ENCODE measurements at regions not wholly inside any gene's neighbourhood (a gene's known extent, or its start where the extent isn't known, plus 50 kb on each side); places are given as distances from the start of the nearest gene placed in this dataset.

GRCh38 chr4:96301715-96302114 lies 461.8 kb downstream of the PDHA2 start:
- ChIA-PET CTCF (no interaction called here), POLR2A (no interaction called here), RAD21 (ENCODE audit: unreplicated experiment) (no interaction called here), SMC1A (ENCODE audit: uncharacterized antibody, unreplicated experiment) (no interaction called here)
- Histone ChIP-seq H3K9ac (ENCODE audit: control insufficient read depth, insufficient read depth, low read length) (no peak overlapping the region), H3K79me2 (ENCODE audit: control insufficient read depth, insufficient read depth, low read length) (no peaks in the 10 kb centered on the region), H3K27me3 (replicated peaks in 1 of 2; ENCODE audit: control insufficient read depth in 2 of 2, insufficient read depth in 2 of 2, low read length in 1 of 2) (no peaks in the 10 kb centered on the region), H3K4me3 (no peak overlapping the region), H3K4me2 (ENCODE audit: control insufficient read depth, insufficient read depth) (no peak overlapping the region), H4K20me1 (ENCODE audit: control insufficient read depth, insufficient read depth) (no peaks in the 10 kb centered on the region), H3K36me3 (ENCODE audit: control insufficient read depth in 2 of 2, insufficient read depth in 2 of 2, low read length in 1 of 2) (no peaks in the 10 kb centered on the region), H3K9me3 (replicated peaks; ENCODE audit: control insufficient read depth, insufficient read depth, low read length) (no peaks in the 10 kb centered on the region), H3K4me1 (ENCODE audit: control insufficient read depth, insufficient read depth, low read length) (no peaks in the 10 kb centered on the region), H2AFZ (ENCODE audit: control insufficient read depth, low read depth, low read length) (no peak overlapping the region), H3K27ac (ENCODE audit: control insufficient read depth, insufficient read depth) (no peak overlapping the region)
- ATAC-seq (no peak), DNase-seq (ENCODE audit: low read depth, low spot score) (no peak), FAIRE-seq (no peak)
- BruUV-seq (replicated peaks) = no TSS peak
- in situ Hi-C loops (cut with MboI) (no loop called here), intact Hi-C loops (cut with micrococcal nuclease; ENCODE audit: unreplicated experiment) (no loop called here)
- WGBS (ENCODE audit: insufficient coverage, insufficient replicate concordance, low lambda C conversion rate, missing lambda C conversion rate) = 70% methylated on average over 3 of the region's 3 CpGs
- TF ChIP-seq NFIC (IDR thresholded peaks at IDR 0.05; ENCODE audit: low read depth, low read length) = no peak
- TF ChIP-seq SIN3A (IDR thresholded peaks at IDR 0.05; ENCODE audit: low read depth, low read length) = no peak
- no peak for TF ChIP-seq JUNB (IDR thresholded peaks at IDR 0.05)
- TF ChIP-seq IRF5 (IDR thresholded peaks at IDR 0.05; ENCODE audit: borderline replicate concordance) = no peak
- no peak for TF ChIP-seq MEF2B (IDR thresholded peaks at IDR 0.05; ENCODE audit: partially characterized antibody, poor library complexity, severe bottlenecking)
- TF ChIP-seq NBN (IDR thresholded peaks at IDR 0.05) = no peak
- no peak for TF ChIP-seq TAF1 (IDR thresholded peaks at IDR 0.05; ENCODE audit: borderline replicate concordance, low read depth, low read length)
- TF ChIP-seq SREBF2 (IDR thresholded peaks at IDR 0.05; ENCODE audit: low read length) = no peak
- no peak for TF ChIP-seq MYC (IDR thresholded peaks at IDR 0.05; ENCODE audit: insufficient read depth, insufficient read length, insufficient replicate concordance, low read length, severe bottlenecking)
- TF ChIP-seq SMC3 (IDR thresholded peaks at IDR 0.05; ENCODE audit: borderline replicate concordance, low read length) = no peak
- no peak for TF ChIP-seq CBX3 (IDR thresholded peaks at IDR 0.05; ENCODE audit: borderline replicate concordance, low read depth)
- no peak for TF ChIP-seq ZNF592 (IDR thresholded peaks at IDR 0.05)
- TF ChIP-seq BCL11A (IDR thresholded peaks at IDR 0.05; ENCODE audit: low read depth, low read length) = no peak
- TF ChIP-seq ZBED1 (IDR thresholded peaks at IDR 0.05; ENCODE audit: borderline replicate concordance) = no peak
- no peak for TF ChIP-seq RELA (IDR thresholded peaks at IDR 0.05; ENCODE audit: borderline replicate concordance, partially characterized antibody)
- TF ChIP-seq BRCA1 (IDR thresholded peaks at IDR 0.05; ENCODE audit: low read depth, low read length) = no peak
- no peak for TF ChIP-seq E2F8 (IDR thresholded peaks at IDR 0.05; ENCODE audit: low read depth, partially characterized antibody)
- TF ChIP-seq MTA2 (IDR thresholded peaks at IDR 0.05; ENCODE audit: low read depth) = no peak

Data from GM12878 (cell line).